ENCODE measurements at regions not wholly inside any gene's neighbourhood (a gene's known extent, or its start where the extent isn't known, plus 50 kb on each side); places are given as distances from the start of the nearest gene placed in this dataset.

GRCh38 chr3:66128623-66129022, 89.9 kb upstream of the MAGI1 start:
- no peak for DNase-seq

- no peak for DNase-seq
Observed at GRCh38 chr3:66121318-66121717, 82.6 kb upstream of the MAGI1 start.

- peak; percentile 65 for DNase-seq
Observed at GRCh38 chr3:66115858-66116654, 77.3 kb upstream of the MAGI1 start.

DNA sequence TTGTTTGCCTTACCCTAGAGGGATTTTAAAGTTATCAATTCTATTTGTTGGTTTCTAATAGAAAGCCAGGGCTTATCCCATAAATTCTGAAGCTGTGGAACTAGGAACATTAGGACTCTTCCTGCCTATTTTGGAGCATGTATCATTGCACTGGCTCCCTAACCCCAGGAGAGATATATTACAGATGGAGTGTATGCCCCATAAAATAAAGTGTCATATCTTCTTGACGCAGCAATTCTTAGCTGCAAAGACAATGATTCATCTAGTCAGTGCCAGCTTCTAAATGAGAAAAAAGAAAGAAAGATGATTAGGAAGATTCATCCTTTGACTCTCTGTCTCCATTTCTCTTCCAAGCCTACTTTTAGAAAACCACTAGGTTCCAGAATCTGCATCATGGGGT, 74.8 kb upstream of the MAGI1 start:
- DNase-seq: no peak

DNA sequence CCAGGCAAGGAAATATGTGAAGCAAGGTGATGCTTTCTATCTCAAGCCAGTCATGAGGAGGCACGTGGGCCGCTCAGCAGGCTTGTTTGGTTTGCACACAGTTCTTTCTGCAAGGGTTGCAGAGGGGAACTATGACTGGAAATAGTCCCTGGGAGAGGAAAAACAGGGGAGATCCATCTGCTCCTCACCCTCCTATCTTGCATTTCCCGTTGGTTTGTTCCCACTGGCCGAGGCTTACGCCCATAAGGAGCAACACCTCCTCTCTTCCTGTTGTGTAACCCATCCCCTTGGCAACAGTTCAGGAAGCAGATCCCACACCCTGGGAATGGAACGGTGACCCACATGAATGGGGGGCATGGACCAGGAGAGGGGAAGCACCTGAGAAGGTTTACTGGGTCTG, 72.1 kb upstream of the MAGI1 start:
- DNase-seq: no peak

- no peak for DNase-seq
Observed at GRCh38 chr3:66107855-66108254, 69.1 kb upstream of the MAGI1 start.

GRCh38 chr3:66106788-66107187, 68.1 kb upstream of the MAGI1 start:
- DNase-seq: no peak

- no peak for DNase-seq
Observed at GRCh38 chr3:66104535-66104934, 65.8 kb upstream of the MAGI1 start.

DNA sequence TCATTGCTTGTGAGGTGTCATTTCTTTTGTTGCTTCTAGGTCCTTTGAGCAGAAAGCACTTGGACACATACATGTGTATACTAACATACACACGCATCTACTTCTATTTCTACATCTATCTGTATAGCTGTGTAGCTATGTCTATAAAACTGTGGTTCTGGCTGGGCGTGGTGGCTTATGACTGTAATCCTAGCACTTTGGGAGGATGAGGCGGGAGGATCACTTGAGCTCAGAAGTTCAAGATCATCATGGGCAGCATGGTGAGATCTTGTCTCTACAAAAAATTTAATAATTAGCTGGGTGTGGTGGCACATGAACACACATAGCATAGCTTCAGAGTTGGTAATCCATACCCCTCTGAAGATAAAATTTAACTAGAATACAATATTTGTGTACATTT, 65.0 kb upstream of the MAGI1 start:
- DNase-seq: no peak

- DNase-seq: no peak
Observed at GRCh38 chr3:66101901-66102300, 63.2 kb upstream of the MAGI1 start.

- DNase-seq: no peak
Observed at GRCh38 chr3:66099541-66100065, 60.9 kb upstream of the MAGI1 start.

DNA sequence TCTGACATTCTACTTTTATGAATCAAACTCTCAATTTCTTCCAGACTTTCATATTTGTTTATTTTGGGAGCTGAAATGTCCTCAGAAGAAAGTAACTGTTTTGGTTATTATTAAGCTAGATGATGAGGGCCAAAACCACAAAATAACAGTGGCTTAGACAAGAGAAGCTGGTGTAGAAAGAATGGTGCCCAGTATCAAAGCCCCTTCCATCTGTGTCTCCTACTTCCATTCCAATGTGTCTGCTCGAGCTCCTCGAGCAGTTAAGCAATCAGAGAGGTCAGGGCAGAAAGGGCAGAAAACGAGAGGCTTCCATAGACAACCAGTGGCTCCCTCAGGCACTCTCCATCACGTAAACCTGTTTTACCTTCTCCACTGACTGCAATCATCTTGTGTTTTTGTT, 59.7 kb upstream of the MAGI1 start:
- no peak for DNase-seq

- DNase-seq: no peak
Observed at GRCh38 chr3:66097647-66098046, 58.9 kb upstream of the MAGI1 start.

DNA sequence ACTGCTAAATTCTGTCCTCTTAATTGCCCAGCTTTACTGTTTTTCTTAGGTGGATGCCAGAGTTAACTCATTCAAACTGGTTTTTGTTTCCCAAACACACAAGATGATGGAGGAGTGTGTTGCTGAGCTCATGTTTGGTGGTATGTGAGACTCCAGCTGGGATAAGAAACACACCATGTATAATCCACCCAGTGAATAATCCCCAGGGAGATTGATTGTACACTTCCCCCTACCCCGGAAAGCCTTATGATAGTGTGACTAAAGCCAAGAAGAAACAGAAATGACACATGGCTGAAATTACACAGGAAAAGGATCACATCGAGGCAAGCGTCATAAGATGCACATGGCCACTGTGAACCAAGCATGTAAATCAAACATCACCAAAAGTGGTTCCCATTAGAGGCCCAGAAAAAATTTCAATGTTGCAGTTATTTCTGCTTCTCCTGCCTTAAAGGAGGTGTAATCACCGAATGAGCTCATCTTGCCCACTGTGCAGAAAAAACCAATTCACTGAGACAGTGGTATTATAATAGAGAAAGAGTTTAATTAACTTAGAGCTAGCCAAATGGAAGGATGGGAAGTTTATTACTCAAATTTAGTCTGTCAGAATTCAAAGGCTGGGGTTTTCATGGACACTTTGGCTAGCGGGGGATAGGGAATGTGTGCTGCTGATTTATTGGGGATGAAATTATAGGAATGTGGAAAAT, 56.7 kb upstream of the MAGI1 start:
- no peak for DNase-seq

DNA sequence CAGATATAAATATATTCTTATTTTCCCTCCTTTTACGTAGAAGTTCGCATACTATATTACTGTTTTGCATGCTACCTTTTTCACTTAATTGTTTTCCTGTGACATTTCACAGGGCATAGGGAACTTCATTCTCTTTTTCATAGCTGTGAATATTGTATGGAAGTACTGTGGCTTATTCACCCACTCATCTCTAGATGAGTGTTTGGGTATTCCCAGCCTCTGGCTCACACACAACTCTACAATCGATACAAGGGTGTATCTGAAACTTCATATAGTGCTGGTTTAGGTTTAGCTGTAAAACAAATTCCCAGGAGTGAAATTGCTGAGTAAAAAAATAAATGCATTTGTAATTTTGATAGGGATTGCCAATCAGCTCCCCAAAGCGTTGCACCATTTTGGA, 55.3 kb upstream of the MAGI1 start:
- DNase-seq: no peak

GRCh38 chr3:66092175-66092995, 53.7 kb upstream of the MAGI1 start:
- no peak for DNase-seq

All from 8988T (cell line).